Fibroblast of peridontal ligament (primary cell): ENCODE measurements at regions not wholly inside any gene's neighbourhood (a gene's known extent, or its start where the extent isn't known, plus 50 kb on each side); places are given as distances from the start of the nearest gene placed in this dataset.
"Not testable (repeated sequence)": the region's sequence is repeated elsewhere in the genome, so short reads cannot be mapped to it uniquely, and the experiment has no call there.

Experiments used
- DNase-seq: peaks from one replicate; pipeline ENCODE4 v3.0.0-alpha.2; 2010; ENCODE audit errors: extremely low read depth

DNA sequence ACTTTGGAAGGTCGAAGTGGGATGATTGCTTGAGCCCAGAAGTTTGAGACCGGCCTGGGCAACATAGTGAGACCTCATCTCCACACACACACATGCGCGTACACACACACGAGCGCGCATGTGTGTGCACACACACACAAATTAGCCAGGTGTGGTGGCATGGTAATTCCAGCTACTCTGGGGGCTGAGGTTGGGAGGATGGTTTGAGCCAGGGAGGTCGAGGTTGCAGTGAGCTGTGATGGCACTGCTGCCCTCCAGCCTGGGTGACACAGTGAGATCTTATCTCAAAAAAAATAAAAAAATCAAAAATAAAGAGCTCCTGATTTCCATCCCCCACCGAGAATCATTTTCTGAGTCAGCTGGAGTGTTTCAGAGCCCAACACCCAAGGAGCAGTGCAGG is 261.5 kb upstream of the PLGLB2 start:
- not testable (repeated sequence) for DNase-seq

DNA sequence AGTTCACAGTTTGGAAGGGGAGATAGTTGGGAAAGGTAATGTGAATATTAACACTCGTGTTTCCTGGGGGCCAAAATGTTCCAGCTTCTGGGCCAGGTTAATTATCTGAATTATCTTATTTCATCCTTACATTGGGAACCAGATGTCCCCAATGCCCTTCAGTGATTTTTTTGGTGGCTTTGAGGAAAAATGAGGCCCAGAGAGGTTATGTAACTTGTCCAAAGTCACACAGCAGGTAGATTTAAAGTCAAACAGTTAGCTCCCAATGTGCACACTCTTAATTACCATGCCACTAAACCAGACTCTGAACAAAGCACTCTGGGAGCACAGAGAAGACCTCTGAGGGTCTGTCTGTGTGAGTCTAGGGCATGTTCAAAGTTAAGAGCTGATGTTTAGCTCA is 259.9 kb upstream of the PLGLB2 start:
- DNase-seq, result not testable (repeated sequence)

DNA sequence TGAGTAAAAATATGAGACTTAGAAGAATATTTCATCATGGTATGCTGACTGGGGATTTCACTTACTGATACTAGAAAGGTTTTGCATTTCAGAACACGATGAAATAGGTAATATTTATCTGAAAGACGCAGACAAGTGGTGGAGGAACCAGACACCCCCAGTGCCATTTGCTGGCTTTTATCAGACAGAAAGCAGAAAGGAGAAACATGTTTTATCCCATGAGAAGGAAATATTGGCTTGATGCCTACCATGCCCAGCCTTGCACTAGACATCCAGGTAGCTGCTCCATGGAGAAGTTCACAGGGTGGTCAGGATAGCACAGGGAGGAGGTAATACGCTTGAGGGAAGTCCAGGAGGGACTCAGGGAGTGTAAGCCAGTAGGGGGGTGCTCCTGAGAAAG is 258.9 kb upstream of the PLGLB2 start:
- not testable (repeated sequence) for DNase-seq

DNA sequence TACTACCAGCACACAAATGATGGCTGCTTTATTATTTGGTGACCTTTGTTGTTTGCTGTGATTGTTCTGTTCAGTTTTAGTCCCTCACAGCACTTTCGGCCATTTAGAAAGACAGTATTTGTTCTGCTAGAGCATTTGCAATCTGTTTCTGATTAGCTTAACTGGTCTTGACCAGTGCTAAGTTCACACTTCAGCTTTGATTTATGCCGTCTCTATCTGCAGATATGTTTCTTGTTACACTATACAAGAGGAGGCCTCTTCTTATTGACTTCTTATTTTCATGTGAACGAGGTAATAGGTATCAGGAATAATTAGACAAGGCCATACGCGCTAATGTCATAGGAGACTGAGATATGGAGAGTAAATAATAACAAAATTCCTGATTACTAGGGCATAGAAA is 253.0 kb upstream of the PLGLB2 start:
- DNase-seq, result not testable (repeated sequence)

DNA sequence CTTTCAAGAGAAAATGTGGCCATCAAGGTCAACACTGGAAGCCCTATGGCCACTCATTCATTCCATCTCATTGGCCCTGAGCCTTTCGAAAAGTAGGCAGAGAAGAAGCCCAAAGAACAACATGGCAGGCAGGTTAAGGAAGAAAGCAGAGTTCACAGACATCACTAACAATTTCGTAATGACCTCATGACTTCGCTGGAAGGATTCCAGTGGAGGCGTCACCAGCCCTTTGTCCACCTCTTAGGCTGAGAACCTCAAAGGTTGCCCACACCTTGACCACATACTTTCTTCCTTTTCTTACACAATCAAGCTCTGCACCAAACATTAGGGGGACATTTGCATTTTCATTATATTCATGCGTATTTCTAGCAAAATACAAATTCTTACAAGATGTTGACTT is 252.4 kb upstream of the PLGLB2 start:
- DNase-seq, result not testable (repeated sequence)

DNA sequence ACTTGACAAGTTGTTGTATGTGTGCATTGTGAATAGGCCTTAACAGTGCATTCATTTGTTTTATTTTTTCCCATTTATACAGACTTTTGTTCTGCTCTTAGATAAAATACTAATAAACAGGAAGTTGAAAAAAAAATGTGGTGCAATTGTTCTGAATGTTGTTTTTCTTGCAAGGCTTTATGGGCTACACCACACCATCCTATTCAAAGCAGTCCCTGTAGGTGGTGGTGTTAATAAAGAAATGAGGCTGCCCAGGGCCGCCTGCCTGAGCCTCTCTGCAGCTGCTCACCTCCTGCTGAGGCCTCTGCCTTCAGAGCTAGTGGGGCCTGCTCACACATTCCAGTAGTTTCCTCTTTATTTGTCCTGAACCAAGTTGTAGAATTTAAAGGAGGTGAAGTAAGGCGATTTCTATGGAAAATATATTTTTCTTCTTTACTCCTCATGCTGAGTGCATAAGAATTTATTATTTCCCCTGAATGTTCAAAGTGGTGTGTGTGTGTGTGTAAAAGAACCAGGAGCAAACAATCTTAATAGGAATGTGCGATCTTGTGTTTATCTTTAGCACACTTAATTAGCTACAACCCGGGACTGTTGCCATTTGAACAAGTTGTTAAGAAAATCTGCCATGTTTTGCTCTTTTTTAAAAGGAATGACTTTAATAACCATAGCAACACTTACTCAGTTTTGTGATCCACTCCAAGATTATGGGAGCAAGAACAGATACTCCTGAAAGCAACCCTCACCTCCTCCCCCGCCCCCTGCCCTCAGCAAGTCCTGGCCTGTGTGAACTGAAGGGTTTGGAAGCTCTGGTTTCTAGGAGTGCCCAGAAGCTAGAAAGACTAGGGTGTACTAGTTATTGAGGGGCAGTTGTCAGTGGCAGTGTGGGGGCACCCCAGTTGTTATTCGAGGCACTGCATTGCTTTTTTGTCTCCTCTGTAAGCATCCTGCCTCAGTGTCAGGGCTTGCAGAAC is 251.6 kb upstream of the PLGLB2 start:
- DNase-seq, result peak; percentile 56

DNA sequence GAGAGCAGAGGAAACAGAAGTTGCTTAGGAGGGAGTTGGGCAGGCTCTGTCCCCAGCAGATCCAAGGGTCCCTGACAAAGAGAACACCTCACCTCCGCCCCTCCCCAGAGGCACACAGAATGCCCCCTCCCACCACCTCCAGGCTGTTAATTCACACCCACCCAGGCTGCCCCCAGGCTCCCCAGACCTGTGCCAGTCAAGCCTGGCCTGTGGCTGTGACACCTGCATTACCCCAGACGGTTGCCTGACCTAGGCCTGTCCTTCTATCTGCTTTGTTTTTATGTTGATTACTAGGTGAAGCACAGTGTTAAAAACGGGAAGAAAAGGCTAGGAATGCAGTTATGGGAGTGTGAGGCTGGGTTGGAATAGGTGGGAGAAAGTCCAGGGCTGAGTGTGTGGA is 250.8 kb upstream of the PLGLB2 start:
- DNase-seq, result not testable (repeated sequence)

DNA sequence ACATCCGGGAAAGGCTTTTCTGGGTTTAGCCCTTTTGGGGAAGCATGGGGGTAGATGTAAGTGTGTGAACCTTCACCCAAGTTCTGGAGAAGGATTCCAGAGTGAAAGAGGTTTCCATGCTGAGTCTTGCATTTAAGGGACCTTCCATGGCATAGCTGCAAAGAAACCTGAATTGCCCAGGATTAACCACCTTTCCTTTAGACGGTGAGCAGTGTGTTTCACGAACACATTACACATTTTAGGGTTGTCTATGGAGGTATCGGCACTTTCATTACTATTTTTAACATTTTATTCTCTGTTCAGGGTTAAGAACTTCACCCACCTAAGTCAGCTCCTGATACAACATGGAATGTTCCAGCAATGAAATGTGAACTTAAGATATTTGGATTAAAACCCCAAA is 250.2 kb upstream of the PLGLB2 start:
- DNase-seq, result not testable (repeated sequence)

DNA sequence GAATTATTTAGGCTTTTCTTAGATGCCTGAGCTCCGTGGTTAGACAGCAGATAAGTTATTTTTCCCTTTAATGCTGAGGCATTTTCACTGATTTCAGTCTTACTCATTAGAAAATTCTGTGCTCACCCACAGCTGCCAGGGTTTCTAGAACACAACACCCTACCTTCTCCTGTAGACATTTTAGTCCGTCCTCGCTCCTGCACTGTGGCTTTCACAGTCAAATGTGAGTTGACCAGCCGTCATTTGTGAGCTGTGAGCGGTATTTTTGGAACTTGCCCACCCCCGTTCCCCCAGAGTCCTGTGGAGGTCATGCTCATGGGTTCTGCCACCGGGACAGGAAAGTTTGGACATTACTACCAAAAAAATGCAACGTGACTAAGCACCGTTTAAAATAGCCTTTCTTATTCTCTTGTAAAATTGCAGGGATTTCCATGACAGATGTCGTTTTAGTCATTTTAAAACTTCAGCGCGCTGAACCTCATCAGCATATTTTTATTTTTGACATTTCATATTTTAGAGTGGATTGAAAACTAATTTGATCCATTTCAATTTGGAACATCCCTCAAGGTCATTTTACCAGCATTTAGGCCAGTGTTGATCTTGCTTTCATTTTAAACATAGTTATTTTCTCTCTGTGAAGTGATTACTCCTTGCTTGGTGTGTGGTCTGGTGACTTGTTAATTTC is 249.6 kb upstream of the PLGLB2 start:
- DNase-seq, result not testable (repeated sequence)

DNA sequence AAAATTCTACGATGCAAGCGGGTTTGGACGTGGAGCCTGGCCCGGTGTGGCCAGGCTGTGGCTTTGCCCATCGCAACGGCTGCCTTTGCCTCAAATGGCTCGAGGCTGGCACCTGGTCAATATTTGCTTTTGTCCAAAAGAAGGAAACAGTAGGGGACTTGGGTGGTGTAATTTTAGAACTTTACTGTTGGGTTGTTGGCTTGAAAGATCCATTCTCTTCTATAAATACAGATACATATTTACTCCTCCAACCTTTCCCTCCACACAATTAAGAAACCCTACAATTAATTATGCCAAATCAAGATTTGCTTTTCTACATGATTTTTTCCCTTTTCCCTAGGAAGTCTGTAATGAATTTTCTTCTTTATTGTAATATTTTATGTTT is 249.0 kb upstream of the PLGLB2 start:
- not testable (repeated sequence) for DNase-seq

DNA sequence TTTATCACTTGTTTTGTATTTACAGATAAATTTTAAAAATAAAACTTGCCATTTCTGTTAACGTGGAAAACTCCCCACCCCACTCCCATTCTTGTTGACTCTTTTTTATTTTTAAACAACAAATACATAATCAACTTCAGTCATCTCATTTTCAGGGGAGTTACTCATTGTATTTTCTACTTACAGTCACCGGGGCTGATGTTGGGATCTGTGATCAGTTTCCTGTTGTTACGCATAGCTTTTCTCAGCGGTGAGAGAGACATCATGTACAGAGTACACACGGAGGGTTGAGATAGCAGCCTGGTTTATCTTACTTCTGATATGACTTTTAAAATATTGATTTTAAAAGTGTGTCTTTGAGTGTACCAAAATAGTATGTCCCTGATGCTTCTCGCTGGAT is 248.0 kb upstream of the PLGLB2 start:
- not testable (repeated sequence) for DNase-seq

DNA sequence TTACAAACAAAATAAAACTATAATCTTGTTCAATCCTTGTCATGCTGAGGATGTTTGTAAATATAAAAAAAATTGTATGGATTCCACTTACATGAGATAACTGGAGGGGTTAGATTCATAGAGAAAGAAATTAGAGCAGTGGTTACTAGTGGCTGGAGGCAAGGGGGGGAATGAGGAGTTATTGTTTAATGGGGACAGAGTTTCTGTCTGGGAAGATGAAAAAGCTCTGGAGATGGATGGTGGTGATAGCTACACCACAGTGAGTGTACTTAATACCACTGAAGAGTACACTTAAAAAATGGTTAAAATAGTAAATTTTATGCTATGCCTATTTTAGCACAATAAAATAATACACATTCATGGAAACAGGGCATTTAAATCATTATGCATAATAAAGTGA is 247.5 kb upstream of the PLGLB2 start:
- DNase-seq, result not testable (repeated sequence)

DNA sequence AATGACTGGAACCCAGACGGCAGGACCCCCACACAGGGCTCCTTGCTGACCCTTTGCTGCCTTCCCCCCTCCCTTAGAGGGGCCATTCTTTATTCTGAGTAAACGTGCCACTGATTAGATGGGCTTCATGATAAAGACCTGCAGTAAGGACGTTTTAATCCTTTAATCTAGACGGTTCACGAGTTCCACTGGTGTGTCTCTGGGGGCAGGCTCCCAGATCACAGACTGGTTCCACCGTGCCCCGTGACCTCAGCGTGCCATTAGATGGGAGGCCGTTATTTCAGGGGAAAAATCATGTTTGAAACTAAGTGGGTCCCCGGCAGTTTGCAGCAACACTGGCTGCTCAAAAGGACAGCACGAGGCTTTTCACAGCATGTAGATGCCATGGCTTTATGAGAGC is 246.9 kb upstream of the PLGLB2 start:
- DNase-seq, result not testable (repeated sequence)

DNA sequence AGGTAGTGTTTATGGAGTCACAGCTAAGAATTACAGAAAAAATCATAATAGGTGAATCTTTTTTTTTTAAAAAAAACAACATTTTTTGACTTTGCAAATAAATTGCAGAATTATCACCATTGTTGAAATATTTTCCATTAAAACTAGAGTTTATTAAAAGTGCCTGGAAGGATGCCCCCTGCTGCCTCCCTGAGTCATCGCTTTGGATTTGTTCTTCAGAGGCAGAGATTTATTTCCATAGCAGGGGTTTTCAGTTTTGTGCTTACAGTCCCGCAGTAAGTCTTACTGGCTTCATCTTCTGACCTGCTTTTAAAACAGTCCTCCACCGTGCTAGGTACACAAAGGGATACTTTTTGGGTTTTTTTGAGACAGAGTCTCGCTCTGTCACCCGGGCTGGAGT is 244.9 kb upstream of the PLGLB2 start:
- DNase-seq, result not testable (repeated sequence)

DNA sequence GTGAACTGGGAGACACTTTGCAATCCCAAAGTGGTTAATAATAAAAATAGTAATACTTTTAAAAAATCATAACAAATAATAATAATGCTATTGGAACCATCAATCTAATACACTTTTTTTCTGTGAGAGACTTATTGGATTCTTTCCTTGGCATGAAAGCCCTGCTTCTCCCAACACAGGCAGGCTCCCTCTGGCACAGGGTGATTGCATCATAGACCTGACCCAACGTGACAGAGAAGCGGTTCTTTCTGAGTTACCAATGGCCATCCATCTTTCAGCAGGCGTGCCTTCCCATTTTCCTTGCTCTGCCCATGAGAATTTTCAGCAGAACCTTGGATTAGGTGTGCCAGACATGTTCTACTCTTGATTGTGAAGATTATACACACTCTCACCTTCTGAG is 242.6 kb upstream of the PLGLB2 start:
- not testable (repeated sequence) for DNase-seq

DNA sequence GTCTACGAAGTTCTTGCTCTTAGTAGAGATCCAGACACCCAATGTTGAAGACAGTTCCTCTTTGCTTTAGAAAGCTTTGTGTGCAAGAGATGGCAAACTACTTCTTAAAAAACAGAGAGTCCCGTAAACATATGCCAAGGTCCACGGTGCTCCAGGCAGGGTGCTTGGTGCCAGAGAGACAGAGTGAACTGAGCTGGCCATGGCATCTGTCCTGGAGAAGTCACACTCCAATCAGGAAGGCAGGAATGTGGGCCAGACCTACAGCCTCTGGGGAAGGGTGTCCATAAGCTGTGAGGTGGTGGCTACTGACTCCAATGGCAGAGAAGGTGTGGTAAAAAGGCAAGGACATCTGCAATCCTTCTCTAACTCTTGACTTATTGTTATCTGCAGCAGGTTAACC is 242.0 kb upstream of the PLGLB2 start:
- not testable (repeated sequence) for DNase-seq

DNA sequence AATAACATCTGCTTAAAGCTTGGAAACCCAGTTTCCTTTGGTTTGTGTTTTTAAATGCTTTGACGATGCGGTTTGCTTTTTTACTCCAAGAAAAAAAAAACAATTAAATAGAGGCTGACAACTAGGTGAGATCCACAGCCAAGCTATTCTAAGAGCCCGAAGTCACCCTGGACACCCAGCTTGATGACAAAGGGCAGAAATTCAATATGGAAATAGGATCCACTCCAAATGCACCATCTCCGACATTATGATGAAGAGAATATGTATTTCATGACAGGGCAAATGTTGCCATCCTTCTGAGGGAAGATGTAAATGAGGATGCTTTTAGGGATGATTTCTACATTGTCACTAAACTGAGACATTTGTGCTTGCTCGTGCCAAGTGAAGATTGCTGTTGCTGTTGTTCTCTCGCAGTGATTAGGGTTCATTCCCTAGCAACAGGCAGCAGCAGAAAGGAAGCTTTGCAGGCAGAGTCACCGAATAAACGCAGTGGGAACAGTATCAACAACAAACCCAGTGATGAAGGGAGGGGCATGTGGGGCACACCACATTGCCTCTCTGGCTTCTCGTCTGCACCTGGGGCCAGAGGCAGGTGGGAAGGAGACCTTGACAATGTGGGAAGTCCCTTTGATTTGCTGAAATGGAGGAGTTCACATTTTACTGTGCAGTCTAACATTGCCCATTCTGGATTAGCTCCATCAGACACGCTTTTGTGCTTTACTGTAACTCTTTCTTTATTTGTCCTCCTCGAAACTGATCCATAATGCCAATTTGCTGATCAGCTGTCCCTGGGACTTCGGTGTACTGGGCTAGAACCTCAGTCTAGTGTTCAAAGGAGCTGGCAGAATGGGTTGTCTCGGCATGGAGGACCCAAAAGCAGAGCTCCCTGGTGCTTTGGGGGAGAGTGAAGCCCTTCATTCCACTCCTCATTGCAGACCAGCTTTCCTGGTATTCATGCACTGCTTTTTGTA is 240.2 kb upstream of the PLGLB2 start:
- DNase-seq, result not testable (repeated sequence)

DNA sequence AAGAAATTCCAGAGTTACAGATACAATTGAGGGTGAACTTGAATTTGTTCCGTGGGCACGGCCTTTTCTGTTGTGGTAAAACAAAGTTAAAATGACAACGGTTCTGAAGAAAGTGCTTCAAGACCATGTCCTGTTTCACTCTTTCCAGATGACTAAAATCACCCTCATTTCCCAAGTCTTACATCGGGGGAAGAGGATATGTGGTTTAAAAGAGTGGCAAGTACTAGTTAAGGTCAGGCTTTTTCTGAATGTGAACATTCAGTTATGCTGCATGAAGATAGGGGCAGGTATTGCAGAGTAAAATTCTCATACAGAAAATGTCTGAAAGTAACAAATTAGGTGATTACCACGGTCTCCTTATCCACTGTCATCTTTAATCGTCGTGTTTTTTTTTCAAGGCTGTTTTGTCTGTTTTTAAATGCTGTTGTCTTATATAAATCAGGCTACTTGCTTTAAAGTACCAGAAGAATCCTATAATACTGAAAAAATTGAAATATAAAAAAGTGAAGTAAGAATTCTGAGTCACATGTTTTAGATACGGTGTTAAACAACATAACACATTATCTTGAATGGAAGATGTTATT is 236.6 kb upstream of the PLGLB2 start:
- DNase-seq, result not testable (repeated sequence)

DNA sequence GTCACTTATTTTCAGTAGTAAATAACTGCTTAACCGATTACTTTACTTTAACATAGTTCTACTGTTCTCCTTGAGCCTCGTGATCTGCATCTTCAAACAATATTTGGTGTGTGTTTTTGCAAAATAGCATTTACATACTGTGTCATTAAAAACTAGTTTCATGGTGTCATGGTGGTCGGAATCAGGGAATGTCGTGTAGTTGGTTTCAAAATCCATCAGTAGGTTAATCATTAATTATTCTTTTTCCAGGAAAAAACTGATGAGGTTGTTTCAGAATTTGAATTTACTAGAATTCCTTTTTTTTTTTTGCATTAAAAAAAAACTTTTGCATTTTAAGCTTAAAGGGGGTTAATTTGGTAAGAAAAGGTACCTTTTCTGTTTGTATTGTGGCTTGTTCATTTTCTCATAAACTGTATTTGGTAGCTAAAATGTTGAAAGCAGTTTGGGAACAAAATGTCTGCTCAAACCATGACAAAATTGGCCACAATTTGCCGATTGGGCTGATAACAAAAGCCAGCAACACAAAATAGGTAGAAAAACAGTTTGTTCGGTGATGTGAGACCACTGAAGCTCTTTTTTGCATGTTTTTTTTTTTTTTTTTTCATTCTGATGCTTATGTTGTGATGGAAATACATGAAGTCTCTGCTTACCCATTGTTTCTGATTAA is 234.9 kb upstream of the PLGLB2 start:
- DNase-seq, result not testable (repeated sequence)

DNA sequence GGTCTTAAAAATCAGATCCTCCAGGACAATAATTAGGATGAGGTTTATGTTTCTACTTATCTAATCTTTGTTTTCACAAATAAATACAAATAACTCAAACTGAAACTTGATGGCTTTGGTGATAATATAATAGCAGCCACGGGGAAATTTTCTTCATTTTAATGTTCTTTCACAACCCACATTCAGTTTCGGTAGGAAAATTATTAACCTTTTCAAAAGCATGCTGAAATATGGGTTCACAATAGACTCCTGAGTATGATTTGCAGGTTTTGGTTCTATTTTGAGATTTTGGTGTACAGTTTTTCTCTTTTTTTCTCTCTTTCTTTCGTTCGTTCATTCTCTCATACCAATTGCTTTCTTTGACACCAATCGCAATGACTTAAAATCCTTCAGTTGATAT is 233.9 kb upstream of the PLGLB2 start:
- DNase-seq, result not testable (repeated sequence)

DNA sequence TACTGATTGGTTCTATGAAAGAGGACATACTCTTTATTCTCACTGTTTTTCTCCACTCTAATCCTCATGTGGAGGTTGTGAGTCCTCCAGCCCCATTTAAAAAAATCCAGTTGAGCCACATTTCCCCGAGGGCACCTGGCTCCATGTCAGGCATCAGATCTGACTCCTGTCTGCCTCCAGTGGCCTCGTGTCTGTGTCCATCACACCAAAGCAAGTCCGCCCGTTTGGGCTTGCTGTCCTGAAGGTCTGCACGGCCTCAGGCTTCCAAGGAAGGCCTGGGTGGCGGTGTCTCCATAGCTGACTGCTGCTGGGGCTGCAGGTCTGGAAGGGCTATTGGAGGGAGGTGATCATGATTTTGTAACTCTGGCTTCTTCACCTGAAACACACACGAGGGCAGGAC is 233.4 kb upstream of the PLGLB2 start:
- not testable (repeated sequence) for DNase-seq
